Islet precursor cell (in vitro differentiated cells): ENCODE measurements at regions not wholly inside any gene's neighbourhood (a gene's known extent, or its start where the extent isn't known, plus 50 kb on each side); places are given as distances from the start of the nearest gene placed in this dataset.
A peak's percentile ranks its signal among the peaks of the same experiment; 100 is the strongest.

Experiments
- DNase-seq: peaks from one replicate; pipeline ENCODE4 v3.0.0-alpha.2; 2018

- no peak for DNase-seq
Measured at GRCh38 chr5:103461243-103461642, 101.3 kb downstream of the NUDT12 start.

- DNase-seq: no peak
Measured at GRCh38 chr5:103458497-103459040, 104.0 kb downstream of the NUDT12 start.

GRCh38 chr5:103456476-103456875 is 106.1 kb downstream of the NUDT12 start:
- no peak for DNase-seq

GRCh38 chr5:103455796-103456195 is 106.8 kb downstream of the NUDT12 start:
- DNase-seq: no peak

- DNase-seq: no peak
Measured at GRCh38 chr5:103454770-103455169, 107.8 kb downstream of the NUDT12 start.

GRCh38 chr5:103452666-103453065 is 109.9 kb downstream of the NUDT12 start:
- no peak for DNase-seq

- no peak for DNase-seq
Measured at GRCh38 chr5:103452089-103452488, 110.5 kb downstream of the NUDT12 start.

- DNase-seq: no peak
Measured at GRCh38 chr5:103451261-103451660, 111.3 kb downstream of the NUDT12 start.

- DNase-seq: no peak
Measured at GRCh38 chr5:103450333-103451061, 112.1 kb downstream of the NUDT12 start.

GRCh38 chr5:103446813-103447212 is 115.8 kb downstream of the NUDT12 start:
- no peak for DNase-seq

GRCh38 chr5:103445426-103446035 is 117.1 kb downstream of the NUDT12 start:
- DNase-seq: no peak

GRCh38 chr5:103444333-103445038 is 118.1 kb downstream of the NUDT12 start:
- peak; percentile 96 for DNase-seq

- no peak for DNase-seq
Measured at GRCh38 chr5:103442750-103443149, 119.8 kb downstream of the NUDT12 start.

GRCh38 chr5:103441523-103441922 is 121.1 kb downstream of the NUDT12 start:
- DNase-seq: no peak

GRCh38 chr5:103439007-103439406 is 123.6 kb downstream of the NUDT12 start:
- no peak for DNase-seq

GRCh38 chr5:103436656-103437055 is 125.9 kb downstream of the NUDT12 start:
- no peak for DNase-seq

- no peak for DNase-seq
Measured at GRCh38 chr5:103436112-103436511, 126.5 kb downstream of the NUDT12 start.

GRCh38 chr5:103435136-103435889 is 127.3 kb downstream of the NUDT12 start:
- no peak for DNase-seq

- DNase-seq: peak; percentile 73
Measured at GRCh38 chr5:103434057-103434456, 128.5 kb downstream of the NUDT12 start.

- no peak for DNase-seq
Measured at GRCh38 chr5:103433211-103433610, 129.4 kb downstream of the NUDT12 start.

GRCh38 chr5:103428923-103429322 is 133.7 kb downstream of the NUDT12 start:
- DNase-seq: no peak

GRCh38 chr5:103428411-103428871 is 134.1 kb downstream of the NUDT12 start:
- no peak for DNase-seq

GRCh38 chr5:103427326-103427725 is 135.3 kb downstream of the NUDT12 start:
- no peak for DNase-seq
